Mammary epithelial cell (primary cell): ENCODE measurements at regions not wholly inside any gene's neighbourhood (a gene's known extent, or its start where the extent isn't known, plus 50 kb on each side); places are given as distances from the start of the nearest gene placed in this dataset.

Source experiments
- CTCF ChIP-seq, 2 donors: IDR thresholded peaks in 1 of 2; conservative IDR thresholded peaks in 1 of 2; 2 replicates each; pipeline ENCODE4 v1.5.1; 2011 to 2012; ENCODE audit warnings: inconsistent platforms in 2 of 2, low read length in 2 of 2, mild to moderate bottlenecking in 2 of 2, control low read depth in 1 of 2, low read depth in 1 of 2; ENCODE audit not compliant: insufficient read depth in 1 of 2; ENCODE audit errors: extremely low read depth in 1 of 2
- EZH2 ChIP-seq: IDR thresholded peaks from 2 replicates; pipeline ENCODE4 v1.6.1; 2012; ENCODE audit warnings: low read length, inconsistent platforms, borderline replicate concordance

- TF ChIP-seq CTCF (conservative IDR thresholded peaks at IDR 0.05 in 1 of 2, IDR thresholded peaks at IDR 0.05 in 1 of 2; ENCODE audit: extremely low read depth in 1 of 2, insufficient read depth in 1 of 2, low read depth in 1 of 2, low read length in 2 of 2) (no peak), EZH2 (no peak)
Observed at GRCh38 chr21:38970765-38971164, 165.0 kb downstream of the ETS2 start.
